H9 (cell line): ENCODE measurements at regions not wholly inside any gene's neighbourhood (a gene's known extent, or its start where the extent isn't known, plus 50 kb on each side); places are given as distances from the start of the nearest gene placed in this dataset.

ENCODE experiments used
- DNase-seq: peaks from one replicate; pipeline ENCODE4 v3.0.0-alpha.2; 2017
- H2AFZ ChIP-seq: one replicate; pipeline ENCODE4 v1.6.1; 2013; ENCODE audit warnings: mild to moderate bottlenecking, low read length, control low read depth, moderate library complexity
- H2AK5ac ChIP-seq: 2 replicates; pipeline ENCODE4 v1.6.1; 2013; ENCODE audit warnings: low read length, control low read depth, mixed read lengths; ENCODE audit not compliant: insufficient read length
- H2BK120ac ChIP-seq: one replicate; pipeline ENCODE4 v1.6.1; 2013; ENCODE audit warnings: low read depth, mild to moderate bottlenecking, low read length, control low read depth, inconsistent platforms; ENCODE audit not compliant: poor library complexity, severe bottlenecking
- H2BK12ac ChIP-seq: 2 replicates; pipeline ENCODE4 v1.6.1; 2013; ENCODE audit warnings: low read length, control low read depth, mixed read lengths, low read depth; ENCODE audit not compliant: insufficient read length
- H2BK15ac ChIP-seq: 2 replicates; pipeline ENCODE4 v1.6.1; 2013; ENCODE audit warnings: low read depth, low read length, control low read depth
- H2BK20ac ChIP-seq: one replicate; pipeline ENCODE4 v1.6.1; 2013; ENCODE audit warnings: low read depth, mild to moderate bottlenecking, low read length, control low read depth, inconsistent platforms; ENCODE audit not compliant: poor library complexity, severe bottlenecking
- H2BK5ac ChIP-seq: 2 replicates; pipeline ENCODE4 v1.6.1; 2013; ENCODE audit warnings: low read length, control low read depth, mixed read lengths; ENCODE audit not compliant: insufficient read length
- H3K14ac ChIP-seq: 2 replicates; pipeline ENCODE4 v1.6.1; 2013; ENCODE audit warnings: low read length, control low read depth; ENCODE audit not compliant: insufficient read depth
- H3K18ac ChIP-seq: 2 replicates; pipeline ENCODE4 v1.6.1; 2013; ENCODE audit warnings: low read depth, mild to moderate bottlenecking, mixed read lengths, low read length, control low read depth; ENCODE audit not compliant: insufficient read length
- H3K23ac ChIP-seq: 2 replicates; pipeline ENCODE4 v1.6.1; 2013; ENCODE audit warnings: low read length, control low read depth, mixed read lengths, low read depth; ENCODE audit not compliant: insufficient read length
- H3K23me2 ChIP-seq: 2 replicates; pipeline ENCODE4 v1.6.1; 2013; ENCODE audit warnings: low read depth, mild to moderate bottlenecking, mixed read lengths, low read length, control low read depth; ENCODE audit not compliant: insufficient read length, poor library complexity, severe bottlenecking
- H3K27ac ChIP-seq: 2 replicates; pipeline ENCODE4 v1.5.1; 2013; ENCODE audit warnings: low read length, control low read depth, mixed read lengths, low read depth; ENCODE audit not compliant: insufficient read length
- H3K27me3 ChIP-seq: 2 replicates; pipeline ENCODE4 v1.6.1; 2013; ENCODE audit warnings: low read length, control low read depth, inconsistent platforms; ENCODE audit not compliant: insufficient read depth
- H3K4ac ChIP-seq: 2 replicates; pipeline ENCODE4 v1.6.1; 2013; ENCODE audit warnings: low read depth, mild to moderate bottlenecking, control low read depth, inconsistent platforms, low read length, moderate library complexity
- H3K4me1 ChIP-seq: 2 replicates; pipeline ENCODE4 v1.6.1; 2013; ENCODE audit warnings: low read length, control low read depth, inconsistent platforms; ENCODE audit not compliant: insufficient read depth
- H3K4me2 ChIP-seq: 2 replicates; pipeline ENCODE4 v1.6.1; 2013; ENCODE audit warnings: low read length, control low read depth, mixed read lengths; ENCODE audit not compliant: insufficient read length, insufficient read depth
- H3K56ac ChIP-seq: 2 replicates; pipeline ENCODE4 v1.6.1; 2013; ENCODE audit warnings: low read depth, mild to moderate bottlenecking, mixed read lengths, low read length, control low read depth; ENCODE audit not compliant: insufficient read length
- H3K79me1 ChIP-seq: 2 replicates; pipeline ENCODE4 v1.6.1; 2013; ENCODE audit warnings: low read depth, mild to moderate bottlenecking, moderate library complexity, low read length, control low read depth, inconsistent platforms; ENCODE audit not compliant: insufficient read depth, poor library complexity, severe bottlenecking
- H3K79me2 ChIP-seq: 2 replicates; pipeline ENCODE4 v1.6.1; 2013; ENCODE audit warnings: low read length, control low read depth, inconsistent platforms; ENCODE audit not compliant: insufficient read depth
- H3K9ac ChIP-seq: 2 replicates; pipeline ENCODE4 v1.6.1; 2013; ENCODE audit warnings: low read length, control low read depth, mixed read lengths; ENCODE audit not compliant: insufficient read length; ENCODE audit errors: extremely low read depth
- H3K9me3 ChIP-seq: one replicate; pipeline ENCODE4 v1.6.1; 2013; ENCODE audit warnings: low read depth, low read length, inconsistent platforms; ENCODE audit not compliant: control insufficient read depth
- H3T11ph ChIP-seq: one replicate; pipeline ENCODE4 v1.6.1; 2013; ENCODE audit warnings: mild to moderate bottlenecking, low read length, control low read depth, inconsistent platforms
- H4K20me1 ChIP-seq: one replicate; pipeline ENCODE4 v1.6.1; 2013; ENCODE audit not compliant: control insufficient read depth, insufficient read length, insufficient read depth
- H4K5ac ChIP-seq: 2 replicates; pipeline ENCODE4 v1.6.1; 2013; ENCODE audit warnings: low read depth, mild to moderate bottlenecking, mixed read lengths, low read length, control low read depth; ENCODE audit not compliant: insufficient read length
- H4K8ac ChIP-seq: replicated peaks from 2 replicates; pipeline ENCODE4 v1.6.1; 2013; ENCODE audit warnings: low read length, control low read depth, mixed read lengths, low read depth; ENCODE audit not compliant: insufficient read length
- H4K91ac ChIP-seq: 2 replicates; pipeline ENCODE4 v1.6.1; 2013; ENCODE audit warnings: low read depth, mild to moderate bottlenecking, moderate library complexity, mixed read lengths, low read length, control low read depth; ENCODE audit not compliant: insufficient read length
- H3K27ac Mint-ChIP-seq, 3 experiments: 2 replicates in 2 of 3; 3 replicates in 1 of 3; pipeline ENCODE4 v1.8.0; 2020 to 2021; ENCODE audit warnings: mixed read lengths in 3 of 3, mild to moderate bottlenecking in 1 of 3, moderate library complexity in 1 of 3
- H3K27me3 Mint-ChIP-seq: 2 replicates; pipeline ENCODE4 v1.8.0; 2021; ENCODE audit warnings: low read depth, mild to moderate bottlenecking, moderate library complexity, mixed read lengths
- H3K36me3 Mint-ChIP-seq, 3 experiments: 2 replicates in 2 of 3; 3 replicates in 1 of 3; pipeline ENCODE4 v1.8.0; 2020 to 2021; ENCODE audit warnings: low read depth in 3 of 3, mixed read lengths in 3 of 3; ENCODE audit not compliant: insufficient read depth in 1 of 3
- H3K4me1 Mint-ChIP-seq, 2 experiments: 2 replicates each; pipeline ENCODE4 v1.8.0; 2020; ENCODE audit warnings: mixed read lengths in 2 of 2
- H3K4me3 Mint-ChIP-seq, 2 experiments: 2 replicates in 1 of 2; 3 replicates in 1 of 2; pipeline ENCODE4 v1.8.0; 2020 to 2021; ENCODE audit warnings: mild to moderate bottlenecking in 2 of 2, mixed read lengths in 2 of 2, moderate library complexity in 1 of 2
- H3K9me3 Mint-ChIP-seq, 2 experiments: 2 replicates in 1 of 2; 3 replicates in 1 of 2; pipeline ENCODE4 v1.8.0; 2020; ENCODE audit warnings: mild to moderate bottlenecking in 2 of 2, mixed read lengths in 2 of 2, moderate library complexity in 1 of 2
- CTCF ChIP-seq: fragments of 200-600 bp; sonication (generic); conservative IDR thresholded peaks from 3 replicates; pipeline ENCODE4 v1.8.0; 2021; ENCODE audit warnings: antibody characterized with exemption, mild to moderate bottlenecking
- WGBS: extraction: QIAGEN DNeasy Blood & Tissue Kit; methylation state at CpG from one replicate; pipeline ENCODE4 v1.1.7; 2013; ENCODE audit warnings: missing lambda C conversion rate, low lambda C conversion rate, mixed read lengths; ENCODE audit not compliant: insufficient read length; ENCODE audit errors: extremely low coverage; 5-methylcytosine and 5-hydroxymethylcytosine counted together

DNA sequence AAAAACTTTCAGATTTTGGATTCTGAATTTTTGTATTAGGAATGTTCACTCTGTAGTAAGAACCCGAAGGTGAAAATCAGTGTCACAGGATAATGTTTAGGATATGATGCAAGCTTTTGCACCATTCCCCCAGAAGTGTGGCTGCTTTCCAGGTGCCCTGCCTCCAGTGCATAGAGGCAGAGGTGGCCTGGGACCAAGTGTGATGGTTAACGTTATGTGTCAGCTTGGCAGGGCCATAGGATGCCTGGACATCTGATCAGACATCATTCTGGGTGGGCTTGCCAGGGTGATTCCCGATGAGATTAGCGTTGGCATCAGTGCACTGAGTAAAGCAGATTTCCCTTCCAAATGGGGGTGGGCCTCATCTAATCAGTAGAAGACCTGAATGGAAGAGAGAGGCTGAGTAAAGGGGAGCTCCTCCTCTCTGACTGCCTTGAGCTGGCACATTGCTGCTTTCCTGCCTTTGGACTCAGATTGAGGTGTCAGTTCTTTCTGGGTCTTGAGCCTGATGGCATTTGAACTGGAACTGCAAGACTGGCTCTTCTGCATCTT is 177.4 kb upstream of the HS6ST1 start:
- Histone ChIP-seq H3K14ac (no peak overlapping the region), H3K23ac (no peak overlapping the region), H3K9me3 (no peaks in the 10 kb centered on the region), H3K9ac (no peak overlapping the region), H4K8ac (no peak overlapping the region), H2BK5ac (no peak overlapping the region), H2BK15ac (no peak overlapping the region), H2BK20ac (no peak overlapping the region), H2AFZ (no peak overlapping the region), H3K27me3 (no peaks in the 10 kb centered on the region), H2BK12ac (no peak overlapping the region), H3K79me1 (no peaks in the 10 kb centered on the region), H3K4ac (no peak overlapping the region), H3K4me2 (no peak overlapping the region), H3K4me1 (peaks cover 3% of the 10 kb centered on the region; the same call in 1 of the 2 replicates), H2BK120ac (no peak overlapping the region), H4K5ac (no peak overlapping the region), H4K91ac (no peak overlapping the region), H3T11ph (no peak overlapping the region), H3K18ac (no peak overlapping the region), H3K79me2 (no peaks in the 10 kb centered on the region), H3K56ac (no peak overlapping the region), H3K27ac (no peak overlapping the region), H4K20me1 (no peaks in the 10 kb centered on the region), H3K23me2 (no peaks in the 10 kb centered on the region), H2AK5ac (no peak overlapping the region)
- Mint-ChIP-seq H3K27ac (no peak overlapping the region), H3K9me3 (peaks cover 0 to 3% of the 10 kb centered on the region in 2 experiments; a peak in 3 of 5 replicates), H3K4me1 (peaks cover 38 to 42% of the 10 kb centered on the region in 2 experiments), H3K36me3 (peaks cover 0 to 3% (median 0%) of the 10 kb centered on the region in 3 experiments; a peak in 2 of 7 replicates), H3K4me3 (no peak overlapping the region), H3K27me3 (peaks cover 2% of the 10 kb centered on the region)
- TF ChIP-seq CTCF: no peak
- DNase-seq: no peak
- WGBS: no CpG with 5 or more reads among the region's 4 CpGs
